ENCODE measurements at regions not wholly inside any gene's neighbourhood (a gene's known extent, or its start where the extent isn't known, plus 50 kb on each side); places are given as distances from the start of the nearest gene placed in this dataset.

GRCh38 chr3:66633402-66634381, 132.9 kb upstream of the LRIG1 start:
- Histone ChIP-seq H3K4me1 (ENCODE audit: control insufficient read depth in 2 of 3, insufficient read depth in 2 of 3, low read depth in 1 of 3, low read length in 3 of 3) (no peaks in the 10 kb centered on the region), H3K9ac (ENCODE audit: low read length in 3 of 3) (no peak overlapping the region), H3K36me3 (ENCODE audit: control insufficient read depth in 2 of 3, insufficient read depth in 3 of 3, low read length in 3 of 3) (no peaks in the 10 kb centered on the region), H3K27me3 (ENCODE audit: control insufficient read depth, insufficient read depth, low read length) (no peaks in the 10 kb centered on the region), H3K4me3 (ENCODE audit: low read length in 3 of 3) (no peak overlapping the region), H3K27ac (ENCODE audit: low read depth in 2 of 2, low read length in 2 of 2) (no peak overlapping the region), H3K9me3 (ENCODE audit: control insufficient read depth in 2 of 3, insufficient read depth in 1 of 3, low read length in 3 of 3) (no peaks in the 10 kb centered on the region)
- intact Hi-C loops (cut with DNase I): no loop called here
- FAIRE-seq (no peak), DNase-seq (no peak)
- TF ChIP-seq, protein P1, sequence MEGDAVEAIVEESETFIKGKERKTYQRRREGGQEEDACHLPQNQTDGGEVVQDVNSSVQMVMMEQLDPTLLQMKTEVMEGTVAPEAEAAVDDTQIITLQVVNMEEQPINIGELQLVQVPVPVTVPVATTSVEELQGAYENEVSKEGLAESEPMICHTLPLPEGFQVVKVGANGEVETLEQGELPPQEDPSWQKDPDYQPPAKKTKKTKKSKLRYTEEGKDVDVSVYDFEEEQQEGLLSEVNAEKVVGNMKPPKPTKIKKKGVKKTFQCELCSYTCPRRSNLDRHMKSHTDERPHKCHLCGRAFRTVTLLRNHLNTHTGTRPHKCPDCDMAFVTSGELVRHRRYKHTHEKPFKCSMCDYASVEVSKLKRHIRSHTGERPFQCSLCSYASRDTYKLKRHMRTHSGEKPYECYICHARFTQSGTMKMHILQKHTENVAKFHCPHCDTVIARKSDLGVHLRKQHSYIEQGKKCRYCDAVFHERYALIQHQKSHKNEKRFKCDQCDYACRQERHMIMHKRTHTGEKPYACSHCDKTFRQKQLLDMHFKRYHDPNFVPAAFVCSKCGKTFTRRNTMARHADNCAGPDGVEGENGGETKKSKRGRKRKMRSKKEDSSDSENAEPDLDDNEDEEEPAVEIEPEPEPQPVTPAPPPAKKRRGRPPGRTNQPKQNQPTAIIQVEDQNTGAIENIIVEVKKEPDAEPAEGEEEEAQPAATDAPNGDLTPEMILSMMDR (IDR thresholded peaks at IDR 0.05; ENCODE audit: borderline replicate concordance, extremely low read depth, insufficient read depth): no peak

DNA sequence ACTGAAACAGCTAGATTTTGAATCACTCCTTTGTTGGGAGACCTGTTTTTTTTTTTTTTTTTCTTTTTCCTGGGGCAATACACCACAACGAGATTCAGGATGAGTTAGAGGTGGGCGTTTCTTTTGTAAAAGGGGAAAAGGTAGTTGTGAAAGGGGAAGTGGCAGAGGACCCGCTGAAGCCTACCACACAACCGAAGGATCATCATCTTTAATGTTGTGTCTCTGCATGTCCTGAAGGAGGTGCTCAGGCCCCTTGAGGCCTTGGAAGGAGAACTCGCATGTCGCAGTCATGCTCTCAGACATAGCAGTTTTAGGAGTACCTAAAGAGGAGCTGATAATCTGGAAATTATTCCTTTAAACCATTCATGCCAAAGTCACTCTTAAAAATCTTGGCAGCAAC, 137.9 kb upstream of the LRIG1 start:
- Histone ChIP-seq H3K4me1 (ENCODE audit: control insufficient read depth in 2 of 3, insufficient read depth in 2 of 3, low read depth in 1 of 3, low read length in 3 of 3) (no peaks in the 10 kb centered on the region), H3K9ac (ENCODE audit: low read length in 3 of 3) (no peak overlapping the region), H3K9me3 (ENCODE audit: control insufficient read depth in 2 of 3, insufficient read depth in 1 of 3, low read length in 3 of 3) (no peaks in the 10 kb centered on the region), H3K27me3 (ENCODE audit: control insufficient read depth, insufficient read depth, low read length) (no peaks in the 10 kb centered on the region), H3K36me3 (ENCODE audit: control insufficient read depth in 2 of 3, insufficient read depth in 3 of 3, low read length in 3 of 3) (no peaks in the 10 kb centered on the region), H3K4me3 (ENCODE audit: low read length in 3 of 3) (no peak overlapping the region), H3K27ac (ENCODE audit: low read depth in 2 of 2, low read length in 2 of 2) (no peak overlapping the region)
- intact Hi-C loops (cut with DNase I): no loop called here
- FAIRE-seq: no peak
- DNase-seq: no peak
- TF ChIP-seq, protein P1 (IDR thresholded peaks at IDR 0.05; ENCODE audit: borderline replicate concordance, extremely low read depth, insufficient read depth): no peak

DNA sequence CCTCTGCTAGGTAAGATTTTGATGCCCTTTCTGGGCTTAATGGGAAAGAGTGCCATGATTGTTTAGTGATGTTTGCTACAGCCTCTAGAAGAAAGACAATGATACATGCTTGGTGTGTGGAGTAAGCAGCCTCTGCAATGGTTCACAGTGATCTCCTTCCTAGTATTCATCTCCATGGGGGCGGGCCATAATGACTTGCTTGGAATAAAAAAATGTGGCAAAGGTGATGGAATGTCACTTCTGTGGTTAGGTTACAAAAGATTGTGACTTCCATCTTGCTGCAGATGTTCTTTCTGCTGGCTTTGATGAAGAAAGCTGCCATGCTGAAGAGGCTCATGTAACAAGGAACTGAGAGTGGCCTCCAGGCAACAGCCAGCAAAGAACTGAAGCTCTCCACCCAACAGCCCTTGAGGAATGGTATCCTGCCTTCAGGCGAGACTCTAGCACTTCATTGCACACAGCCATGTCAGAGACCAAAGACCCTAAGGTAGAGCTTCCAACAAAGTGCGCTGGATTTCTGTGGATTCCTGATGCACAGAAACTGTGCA, 139.1 kb upstream of the LRIG1 start:
- intact Hi-C loops (cut with DNase I): no loop called here
- DNase-seq (no peak), FAIRE-seq (no peak)
- TF ChIP-seq, protein P1 (IDR thresholded peaks at IDR 0.05; ENCODE audit: borderline replicate concordance, extremely low read depth, insufficient read depth): no peak
- Histone ChIP-seq H3K9me3 (ENCODE audit: control insufficient read depth in 2 of 3, insufficient read depth in 1 of 3, low read length in 3 of 3) (peaks cover 0 to 2% (median 2%) of the 10 kb centered on the region in 3 donors), H3K36me3 (ENCODE audit: control insufficient read depth in 2 of 3, insufficient read depth in 3 of 3, low read length in 3 of 3) (no peaks in the 10 kb centered on the region), H3K4me1 (ENCODE audit: control insufficient read depth in 2 of 3, insufficient read depth in 2 of 3, low read depth in 1 of 3, low read length in 3 of 3) (no peaks in the 10 kb centered on the region), H3K4me3 (ENCODE audit: low read length in 3 of 3) (no peak overlapping the region), H3K27me3 (ENCODE audit: control insufficient read depth, insufficient read depth, low read length) (no peaks in the 10 kb centered on the region), H3K9ac (ENCODE audit: low read length in 3 of 3) (no peak overlapping the region), H3K27ac (ENCODE audit: low read depth in 2 of 2, low read length in 2 of 2) (no peak overlapping the region)

Measured in kidney (tissue), 13 donors.